Duodenal mucosa (tissue), 2 donors: ENCODE measurements at regions not wholly inside any gene's neighbourhood (a gene's known extent, or its start where the extent isn't known, plus 50 kb on each side); places are given as distances from the start of the nearest gene placed in this dataset.

ENCODE experiments used
- H3K27ac ChIP-seq: one replicate; pipeline ENCODE4 v1.7.0; 2013; ENCODE audit warnings: low read depth, low read length
- H3K27me3 ChIP-seq, 2 donors: one replicate each; pipeline ENCODE4 v1.7.0; 2013; ENCODE audit warnings: low read length in 2 of 2, control low read depth in 1 of 2; ENCODE audit not compliant: insufficient read depth in 2 of 2, control insufficient read depth in 1 of 2
- H3K36me3 ChIP-seq, 2 donors: one replicate each; pipeline ENCODE4 v1.7.0; 2013; ENCODE audit warnings: low read length in 2 of 2, control low read depth in 1 of 2; ENCODE audit not compliant: insufficient read depth in 2 of 2, control insufficient read depth in 1 of 2
- H3K4me1 ChIP-seq, 2 donors: one replicate each; pipeline ENCODE4 v1.7.0; 2013; ENCODE audit warnings: low read length in 2 of 2, control low read depth in 1 of 2; ENCODE audit not compliant: insufficient read depth in 2 of 2, control insufficient read depth in 1 of 2
- H3K4me3 ChIP-seq, 2 donors: one replicate each; pipeline ENCODE4 v1.7.0; 2013; ENCODE audit warnings: low read length in 2 of 2, low read depth in 1 of 2
- H3K9ac ChIP-seq, 2 donors: one replicate each; pipeline ENCODE4 v1.7.0; 2013; ENCODE audit warnings: low read length in 2 of 2, low read depth in 1 of 2
- H3K9me3 ChIP-seq, 2 donors: one replicate each; pipeline ENCODE4 v1.7.0; 2013; ENCODE audit warnings: low read length in 2 of 2, control low read depth in 1 of 2; ENCODE audit not compliant: control insufficient read depth in 1 of 2

DNA sequence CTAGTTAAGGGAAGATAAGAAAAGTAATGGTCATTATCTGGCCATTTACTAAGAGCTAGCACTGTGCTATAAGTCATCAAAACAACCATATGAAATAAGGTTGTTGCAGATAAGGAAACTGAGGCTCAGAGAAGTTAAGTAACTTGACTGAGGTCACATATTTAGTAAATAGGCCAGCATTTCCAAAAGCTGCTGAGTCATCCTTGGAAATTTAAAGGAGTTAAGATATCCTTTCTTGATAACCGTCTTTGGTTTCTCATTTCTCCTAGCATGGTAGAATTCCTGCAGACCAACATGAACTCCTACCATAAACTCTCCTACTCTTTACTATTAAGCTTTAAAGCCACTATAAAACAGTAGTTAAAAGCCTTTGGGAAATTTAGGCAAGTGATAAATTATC is 85.0 kb upstream of the PDZRN3 start:
- Histone ChIP-seq H3K4me3 (no peak overlapping the region), H3K36me3 (no peaks in the 10 kb centered on the region), H3K27ac (no peak overlapping the region), H3K27me3 (no peaks in the 10 kb centered on the region), H3K9me3 (no peaks in the 10 kb centered on the region), H3K4me1 (no peaks in the 10 kb centered on the region), H3K9ac (no peak overlapping the region)

DNA sequence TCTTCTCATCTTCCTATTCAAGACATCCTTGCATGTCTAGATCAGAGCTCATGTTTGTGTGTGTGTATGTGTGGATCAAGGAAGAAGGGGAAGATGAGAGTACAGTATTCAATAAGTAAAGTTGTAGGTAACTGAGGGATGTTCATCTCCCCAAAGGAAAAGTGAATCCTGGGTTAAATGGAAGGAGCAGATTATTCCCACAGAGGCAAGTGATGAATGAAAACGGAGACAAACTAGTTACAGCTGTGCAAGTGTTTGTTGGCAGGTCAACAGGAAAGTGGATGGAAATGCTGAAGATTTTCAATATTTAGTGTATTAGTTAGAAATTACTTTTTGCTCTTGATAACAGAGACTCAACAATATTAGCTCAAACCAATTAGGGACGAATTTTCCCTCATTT is 84.2 kb upstream of the PDZRN3 start:
- Histone ChIP-seq H3K9ac (no peak overlapping the region), H3K4me1 (no peaks in the 10 kb centered on the region), H3K4me3 (no peak overlapping the region), H3K27ac (no peak overlapping the region), H3K27me3 (no peaks in the 10 kb centered on the region), H3K9me3 (no peaks in the 10 kb centered on the region), H3K36me3 (no peaks in the 10 kb centered on the region)

DNA sequence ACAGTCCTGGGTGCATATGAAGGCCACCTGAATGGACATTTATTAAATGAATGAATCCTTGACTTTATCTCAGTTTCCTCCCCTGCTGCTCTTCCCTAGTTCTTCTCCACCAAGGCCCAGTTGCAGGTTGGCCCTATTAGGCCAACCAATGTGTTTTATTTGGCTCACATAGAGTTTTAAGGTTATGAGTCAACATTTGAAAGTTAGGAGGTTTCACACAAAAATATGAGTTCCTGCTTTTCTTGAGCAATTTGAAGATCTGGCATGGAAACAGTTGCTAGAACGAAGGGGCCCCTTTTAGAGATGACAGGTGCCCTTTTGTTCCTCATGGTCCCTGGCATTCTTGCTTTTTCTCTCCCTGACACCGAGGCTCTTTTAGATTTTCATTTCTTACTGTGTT is 83.0 kb upstream of the PDZRN3 start:
- Histone ChIP-seq H3K36me3 (no peaks in the 10 kb centered on the region), H3K9me3 (no peaks in the 10 kb centered on the region), H3K27ac (no peak overlapping the region)

DNA sequence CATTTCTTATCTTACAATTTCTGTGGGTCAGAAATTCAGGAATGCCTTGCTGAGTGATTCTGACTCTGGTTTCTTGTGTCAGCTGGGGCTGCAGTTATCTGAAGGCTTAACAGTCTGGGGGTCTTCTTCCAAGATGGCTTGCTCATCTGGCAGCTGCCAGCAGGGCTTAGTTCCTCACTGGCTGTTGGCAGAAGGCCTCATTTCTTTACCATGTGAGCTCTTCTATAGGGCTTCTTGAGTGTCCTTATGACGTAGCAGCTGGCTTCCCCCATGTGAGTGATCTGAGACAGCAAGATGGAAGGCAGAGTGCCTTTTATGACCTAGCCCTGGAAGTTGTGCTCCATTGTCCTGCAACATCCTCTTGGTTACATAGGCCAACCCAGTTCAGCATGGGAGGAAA is 82.0 kb upstream of the PDZRN3 start:
- no peaks in the 10 kb centered on the region for H3K27me3 ChIP-seq
- H3K4me3 ChIP-seq, result no peak overlapping the region
- no peaks in the 10 kb centered on the region for H3K9me3 ChIP-seq
- no peaks in the 10 kb centered on the region for H3K36me3 ChIP-seq
- H3K9ac ChIP-seq, result no peak overlapping the region
- H3K4me1 ChIP-seq, result no peaks in the 10 kb centered on the region
- no peak overlapping the region for H3K27ac ChIP-seq

More for the DNA sequence above, 83.0 kb upstream of the PDZRN3 start:
- H3K27me3 ChIP-seq, result no peaks in the 10 kb centered on the region
- no peak overlapping the region for H3K9ac ChIP-seq
- H3K4me3 ChIP-seq, result no peak overlapping the region
- no peaks in the 10 kb centered on the region for H3K4me1 ChIP-seq

DNA sequence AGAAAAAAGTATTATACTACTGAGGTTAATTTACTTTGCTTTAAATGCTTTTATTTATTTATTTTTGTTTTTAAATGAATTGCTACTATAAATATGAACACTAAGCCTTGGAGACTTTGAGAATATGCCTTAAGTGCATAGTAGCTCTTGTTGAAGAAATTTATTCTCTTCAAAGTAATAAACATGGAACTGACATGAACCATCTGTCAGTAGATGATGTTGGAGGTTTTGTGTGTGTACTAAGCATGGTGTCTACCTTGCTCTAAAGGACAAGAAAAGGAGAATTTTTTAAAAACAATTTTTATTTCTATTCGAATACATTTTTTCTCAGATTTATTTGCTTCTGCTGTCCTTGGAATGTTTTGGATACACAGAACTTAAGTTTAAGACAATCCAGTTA is 81.1 kb upstream of the PDZRN3 start:
- no peaks in the 10 kb centered on the region for H3K9me3 ChIP-seq
- no peak overlapping the region for H3K27ac ChIP-seq
- no peak overlapping the region for H3K9ac ChIP-seq
- H3K36me3 ChIP-seq, result no peaks in the 10 kb centered on the region
- no peaks in the 10 kb centered on the region for H3K4me1 ChIP-seq
- H3K4me3 ChIP-seq, result no peak overlapping the region
- H3K27me3 ChIP-seq, result no peaks in the 10 kb centered on the region

DNA sequence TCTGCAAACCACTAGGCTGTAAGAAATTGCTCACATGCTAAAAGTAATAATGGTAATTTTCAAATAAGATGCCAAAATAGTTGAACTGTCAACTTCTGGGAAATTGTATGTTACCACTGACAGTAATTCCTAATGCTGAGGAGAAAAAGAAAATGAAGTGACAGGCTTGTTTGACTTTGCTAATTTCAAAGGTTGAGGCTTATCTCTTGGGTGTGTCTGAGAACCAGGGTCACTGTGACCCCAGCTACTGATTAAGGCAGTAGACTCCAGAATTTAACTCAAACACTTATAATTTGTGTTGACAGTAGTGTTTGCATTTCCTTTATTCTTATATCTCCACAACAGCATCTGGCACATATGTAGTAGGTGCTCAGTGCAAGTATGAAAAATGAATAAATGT is 74.6 kb upstream of the PDZRN3 start:
- peaks cover 7 to 8% of the 10 kb centered on the region in 2 donors for H3K4me1 ChIP-seq
- no peaks in the 10 kb centered on the region for H3K27me3 ChIP-seq
- H3K4me3 ChIP-seq, result no peak overlapping the region
- H3K9me3 ChIP-seq, result no peaks in the 10 kb centered on the region
- no peak overlapping the region for H3K27ac ChIP-seq
- no peaks in the 10 kb centered on the region for H3K36me3 ChIP-seq
- no peak overlapping the region for H3K9ac ChIP-seq

DNA sequence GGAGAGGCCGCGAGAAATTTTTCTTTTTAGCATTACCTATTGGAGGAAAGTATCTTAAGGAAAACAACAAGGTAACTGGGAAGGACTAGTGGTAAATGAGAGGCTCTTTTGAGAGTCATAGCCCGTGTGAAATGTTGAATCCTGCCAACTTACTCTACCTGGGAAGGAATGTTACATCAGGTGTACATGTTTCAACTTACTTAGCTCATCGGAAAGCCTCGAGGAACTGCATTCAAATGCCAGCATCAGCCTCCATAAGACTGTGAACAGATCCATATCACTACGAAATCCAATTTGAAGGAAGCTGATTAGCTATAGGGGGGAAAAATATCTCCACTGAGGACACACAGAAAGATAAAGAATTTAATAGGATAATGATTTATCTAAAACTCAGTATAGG is 72.3 kb upstream of the PDZRN3 start:
- no peaks in the 10 kb centered on the region for H3K9me3 ChIP-seq
- H3K27ac ChIP-seq, result no peak overlapping the region
- H3K27me3 ChIP-seq, result no peaks in the 10 kb centered on the region
- H3K4me1 ChIP-seq, result peaks cover 7 to 8% of the 10 kb centered on the region in 2 donors
- no peaks in the 10 kb centered on the region for H3K36me3 ChIP-seq
- no peak overlapping the region for H3K9ac ChIP-seq
- H3K4me3 ChIP-seq, result no peak overlapping the region

DNA sequence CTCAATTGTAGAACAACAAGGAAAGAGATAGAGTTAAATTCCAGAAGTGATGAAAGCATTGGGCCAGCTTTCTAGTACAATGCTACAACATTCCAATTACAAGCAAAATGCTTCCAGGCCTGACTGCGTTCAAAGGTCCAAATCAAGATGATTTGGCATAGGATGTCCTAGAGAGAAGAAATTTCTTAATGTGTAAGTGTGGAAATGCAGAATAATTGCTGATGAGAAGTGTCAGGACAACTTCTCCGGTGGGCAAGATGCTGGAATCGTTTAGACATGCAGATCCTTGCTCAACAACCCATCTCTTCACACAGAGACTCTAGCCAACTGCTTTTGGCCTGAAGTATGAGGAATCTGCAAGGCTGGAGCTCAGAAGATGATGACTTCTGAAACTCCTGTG is 71.1 kb upstream of the PDZRN3 start:
- Histone ChIP-seq H3K27ac (no peak overlapping the region), H3K4me1 (peaks cover 7 to 8% of the 10 kb centered on the region in 2 donors), H3K4me3 (no peak overlapping the region), H3K9ac (no peak overlapping the region), H3K27me3 (no peaks in the 10 kb centered on the region), H3K9me3 (no peaks in the 10 kb centered on the region), H3K36me3 (no peaks in the 10 kb centered on the region)

DNA sequence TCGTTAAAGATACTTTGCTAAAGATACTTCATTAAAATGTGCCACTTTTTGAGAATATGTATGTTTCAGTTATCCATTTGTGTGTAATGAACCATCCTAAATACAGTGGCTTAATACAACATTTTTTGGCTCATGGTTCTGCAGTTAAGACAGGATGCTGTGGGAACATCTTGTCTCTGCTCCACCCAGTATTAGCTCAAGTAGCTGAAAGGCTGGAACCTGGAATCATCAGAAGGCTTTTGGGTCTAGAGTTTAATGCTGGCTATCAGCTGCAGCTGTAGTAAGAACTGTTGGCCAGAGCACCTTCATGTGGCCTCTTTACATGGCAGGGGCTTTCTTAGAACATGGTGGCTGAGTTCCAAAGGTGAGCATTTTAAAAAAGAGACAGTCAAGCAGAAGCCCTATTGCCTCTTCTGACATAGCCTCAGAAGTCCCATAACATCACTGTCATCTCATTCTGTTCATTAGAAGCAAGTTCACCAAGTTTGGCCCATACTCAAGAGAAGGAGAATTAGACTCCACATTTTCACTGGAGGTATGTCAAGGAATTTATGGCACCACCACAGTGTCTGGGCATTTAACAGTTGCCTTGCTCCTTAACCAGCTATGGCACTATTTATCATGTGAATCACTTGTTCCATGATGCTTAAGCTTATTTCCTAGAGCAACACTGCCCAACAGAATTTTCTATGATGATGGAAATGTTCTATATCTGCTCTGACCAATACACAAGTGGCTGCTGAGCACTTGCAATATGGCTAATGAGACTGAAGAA is 70.4 kb upstream of the PDZRN3 start:
- H3K36me3 ChIP-seq, result no peaks in the 10 kb centered on the region
- no peaks in the 10 kb centered on the region for H3K9me3 ChIP-seq
- no peaks in the 10 kb centered on the region for H3K27me3 ChIP-seq
- H3K9ac ChIP-seq, result no peak overlapping the region
- H3K4me1 ChIP-seq, result peaks cover 7 to 8% of the 10 kb centered on the region in 2 donors
- no peak overlapping the region for H3K4me3 ChIP-seq
- H3K27ac ChIP-seq, result no peak overlapping the region

DNA sequence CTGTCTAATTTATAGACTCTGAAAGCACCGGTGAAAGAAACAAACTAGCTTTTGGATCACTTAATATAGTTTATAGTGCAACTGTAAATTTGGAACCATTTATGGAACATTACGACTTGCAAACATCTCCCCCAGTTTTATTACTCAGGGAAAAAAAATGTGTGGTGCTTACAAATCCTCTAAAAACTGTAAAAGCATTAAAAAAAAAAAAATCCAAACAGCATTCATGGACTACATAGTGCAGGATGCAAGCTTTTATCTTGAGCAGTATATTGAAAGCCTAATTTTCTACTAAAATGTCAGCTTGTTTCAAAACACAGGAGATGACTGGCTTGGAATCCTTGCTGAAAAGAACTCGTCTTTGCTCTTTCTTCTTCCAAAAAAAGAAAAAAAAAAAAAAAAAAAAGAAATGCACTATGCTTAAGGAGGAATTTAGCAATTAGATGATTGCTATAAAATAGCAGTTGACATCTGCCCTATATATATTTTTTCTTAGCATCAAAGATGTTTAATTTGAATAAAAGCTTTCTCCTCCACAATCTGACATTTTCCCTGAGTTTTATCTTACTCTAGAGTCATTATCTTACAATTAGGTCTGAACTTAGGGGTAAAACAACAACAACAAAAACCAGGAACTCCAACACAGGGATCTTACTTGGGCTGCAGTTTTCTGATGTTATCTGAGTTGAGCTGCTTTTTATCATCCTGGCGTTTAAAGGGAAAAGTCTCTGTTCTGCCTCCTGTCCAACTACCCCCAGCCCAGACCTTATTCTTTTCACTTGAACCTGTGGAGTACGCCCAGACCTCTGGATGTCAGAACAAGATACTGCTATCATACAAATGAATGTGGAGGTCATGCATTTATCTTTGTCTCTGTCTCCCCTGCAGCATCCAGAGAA is 62.6 kb upstream of the PDZRN3 start:
- no peak overlapping the region for H3K27ac ChIP-seq
- H3K36me3 ChIP-seq, result no peaks in the 10 kb centered on the region
- H3K9me3 ChIP-seq, result no peaks in the 10 kb centered on the region
- H3K27me3 ChIP-seq, result no peaks in the 10 kb centered on the region
- H3K4me1 ChIP-seq, result peaks cover 0 to 7% of the 10 kb centered on the region in 2 donors
- H3K9ac ChIP-seq, result no peak overlapping the region
- H3K4me3 ChIP-seq, result no peak overlapping the region
